CD4-positive, alpha-beta T cell treated with Interleukin-1 beta for 1 hour (primary cell): ENCODE measurements at regions not wholly inside any gene's neighbourhood (a gene's known extent, or its start where the extent isn't known, plus 50 kb on each side); places are given as distances from the start of the nearest gene placed in this dataset.
"Not testable (repeated sequence)": the region's sequence is repeated elsewhere in the genome, so short reads cannot be mapped to it uniquely, and the experiment has no call there.

Experiments
- DNase-seq, 2 donors: peaks; one replicate each; pipeline ENCODE4 v3.0.0-alpha.2; 2020 to 2022

DNA sequence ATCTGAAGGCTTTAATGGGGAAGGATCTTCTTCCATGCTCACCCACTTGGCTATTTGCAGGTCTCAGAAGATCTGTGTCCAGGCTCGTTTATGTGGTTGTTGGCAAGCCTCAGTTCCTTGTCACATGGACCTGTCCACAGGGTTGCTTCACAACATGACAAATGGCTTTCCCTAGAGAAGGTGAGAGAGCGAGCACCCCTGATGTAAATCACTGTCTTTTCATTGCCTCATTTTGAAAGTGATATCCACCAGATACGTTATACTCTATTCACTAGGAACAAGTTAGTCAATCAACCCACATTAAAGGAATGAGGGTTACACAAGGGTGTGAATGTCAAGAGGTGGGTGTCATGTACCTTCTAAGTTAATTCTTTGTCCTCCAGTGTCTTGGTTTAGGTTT lies 433.3 kb downstream of the RPS6KC1 start:
- no peak for DNase-seq

DNA sequence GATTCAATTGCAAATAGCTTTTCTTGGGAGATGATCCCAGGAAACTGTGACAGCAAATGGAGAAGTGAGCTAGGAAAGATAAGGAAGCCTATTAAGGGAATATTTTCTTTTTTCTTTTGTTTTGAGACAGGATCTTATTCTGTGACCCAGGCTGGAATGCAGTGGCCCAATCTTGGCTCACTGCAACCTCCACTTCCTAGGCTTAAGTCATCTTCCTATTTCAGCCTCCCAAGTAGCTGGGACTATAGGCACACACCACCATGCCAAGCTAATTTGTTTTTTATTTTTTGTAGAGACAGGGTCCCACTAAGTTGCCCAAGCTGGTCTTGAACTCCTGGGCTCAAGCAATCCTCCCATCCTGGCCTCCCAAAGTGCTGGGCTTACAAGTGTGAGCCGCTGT lies 433.7 kb downstream of the RPS6KC1 start:
- DNase-seq: no peak

DNA sequence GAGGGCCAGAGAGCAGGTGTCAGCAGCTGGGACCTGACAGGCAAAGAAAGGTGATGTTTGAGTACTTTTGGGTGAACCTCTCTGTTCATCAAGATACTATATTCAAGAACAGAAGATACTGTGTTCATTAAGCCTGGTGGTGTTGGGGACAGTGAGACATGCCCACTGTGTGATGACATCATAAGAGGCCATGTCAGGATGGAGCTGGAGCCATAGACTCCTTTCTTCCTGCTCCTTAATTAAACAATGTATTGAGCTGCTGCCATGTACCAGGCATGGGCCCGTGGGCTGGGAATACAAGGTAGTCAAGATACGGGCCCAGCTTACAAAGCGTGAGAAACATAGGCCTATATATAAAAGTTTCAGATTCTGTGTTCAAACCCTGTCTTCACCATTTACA lies 435.4 kb downstream of the RPS6KC1 start:
- no peak for DNase-seq

- DNase-seq: no peak
Observed at GRCh38 chr1:213491468-213491867, 440.4 kb downstream of the RPS6KC1 start.

DNA sequence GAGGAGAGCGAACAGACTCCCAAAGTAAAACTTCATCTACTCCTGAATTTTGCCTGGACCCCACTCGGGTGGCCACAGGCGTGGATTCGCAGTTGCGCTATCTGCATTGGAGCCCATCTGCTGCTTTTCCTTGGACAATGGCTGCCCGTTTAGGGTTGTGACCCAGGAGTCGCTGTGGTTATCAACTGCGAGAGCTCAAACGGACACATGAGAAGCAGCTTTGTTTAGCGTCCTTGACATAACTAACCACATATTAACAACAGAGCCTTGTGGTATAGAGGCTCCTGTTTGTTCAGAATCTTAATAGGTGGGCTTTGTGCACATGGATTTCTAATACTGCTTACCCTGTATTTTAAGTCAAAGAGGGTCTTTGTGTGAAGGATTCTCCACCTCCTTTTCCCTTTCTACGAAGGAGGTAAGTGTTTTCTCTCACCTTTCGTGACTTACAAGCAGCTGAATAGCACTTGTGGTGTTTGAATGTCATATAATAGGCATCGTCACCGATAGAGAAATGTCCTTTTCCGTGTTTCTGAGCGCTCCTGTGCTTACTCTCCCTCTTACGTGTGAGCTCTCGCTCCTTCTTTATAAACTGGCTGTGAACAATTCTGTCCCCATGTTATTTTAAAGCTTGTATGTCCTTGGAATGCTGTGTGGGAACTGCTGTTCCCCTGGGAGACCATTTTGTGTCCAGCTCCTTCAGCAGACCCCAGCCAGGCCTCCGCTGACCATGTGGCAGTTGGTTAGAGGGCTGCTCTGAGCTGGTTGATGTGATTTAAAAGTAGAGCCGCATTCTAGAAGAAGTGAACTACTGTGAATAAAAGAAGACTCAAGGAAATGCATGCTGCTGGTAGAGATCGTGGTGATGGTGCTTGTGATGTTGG lies 441.4 kb downstream of the RPS6KC1 start:
- no peak for DNase-seq

DNA sequence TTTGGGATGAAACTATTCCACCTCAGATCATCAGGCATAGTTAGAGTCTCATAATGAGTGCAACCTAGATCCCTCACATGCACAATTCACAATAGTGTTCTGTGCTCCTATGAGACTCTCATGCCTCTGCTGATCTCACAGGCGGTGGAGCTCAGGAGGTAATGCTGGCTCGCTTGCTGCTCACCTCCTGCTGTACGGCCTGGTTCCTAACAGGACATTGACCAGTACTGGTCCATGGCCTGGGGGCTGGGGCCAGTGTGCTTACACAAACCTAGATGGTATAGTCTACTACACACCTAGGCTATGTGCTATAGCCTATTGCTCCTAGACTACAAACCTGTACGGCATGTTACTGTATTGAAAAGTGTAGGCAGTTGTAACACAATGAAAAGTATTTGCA lies 448.4 kb downstream of the RPS6KC1 start:
- DNase-seq: no peak

DNA sequence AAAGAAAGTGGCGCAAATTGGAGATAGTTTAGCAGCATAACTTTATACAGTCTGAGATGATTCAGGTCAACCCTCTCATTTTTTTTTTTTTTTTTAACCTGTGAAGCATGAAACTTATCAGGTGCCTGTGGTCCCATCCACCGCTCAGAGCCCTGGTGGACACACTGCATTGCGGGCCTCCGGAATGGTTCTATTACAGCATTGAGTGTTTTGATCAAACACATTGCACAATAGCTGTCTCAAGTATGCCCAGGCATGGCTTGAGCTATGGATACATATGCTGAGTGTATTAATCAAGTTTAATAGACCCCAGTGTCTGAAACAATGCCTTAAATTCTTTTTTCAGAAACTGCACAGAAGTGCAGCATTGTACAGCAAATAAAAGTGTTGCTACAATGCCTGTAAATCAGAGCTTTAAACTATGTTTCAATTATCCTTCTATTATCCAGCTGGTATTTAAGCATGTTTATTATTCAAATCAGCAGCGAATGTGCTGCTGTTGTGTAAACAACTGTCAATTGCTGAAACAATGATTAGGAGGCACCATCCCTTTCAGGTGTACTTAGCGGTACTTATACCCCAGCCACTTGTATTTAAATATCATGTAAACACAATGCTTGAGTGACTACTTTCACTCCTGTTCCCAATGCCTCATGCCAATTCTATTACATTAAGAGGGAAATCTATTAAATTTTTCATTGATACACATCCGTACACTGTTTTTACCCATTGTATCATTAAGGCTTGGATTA lies 456.6 kb downstream of the RPS6KC1 start:
- no peak for DNase-seq

- no peak for DNase-seq
Observed at GRCh38 chr1:213511173-213511572, 460.1 kb downstream of the RPS6KC1 start.

GRCh38 chr1:213512316-213512715 lies 461.3 kb downstream of the RPS6KC1 start:
- DNase-seq: no peak

GRCh38 chr1:213513006-213513405 lies 462.0 kb downstream of the RPS6KC1 start:
- no peak for DNase-seq

GRCh38 chr1:213514408-213515179 lies 463.6 kb downstream of the RPS6KC1 start:
- DNase-seq: not testable (repeated sequence)

GRCh38 chr1:213519098-213519497 lies 468.1 kb downstream of the RPS6KC1 start:
- DNase-seq: no peak

DNA sequence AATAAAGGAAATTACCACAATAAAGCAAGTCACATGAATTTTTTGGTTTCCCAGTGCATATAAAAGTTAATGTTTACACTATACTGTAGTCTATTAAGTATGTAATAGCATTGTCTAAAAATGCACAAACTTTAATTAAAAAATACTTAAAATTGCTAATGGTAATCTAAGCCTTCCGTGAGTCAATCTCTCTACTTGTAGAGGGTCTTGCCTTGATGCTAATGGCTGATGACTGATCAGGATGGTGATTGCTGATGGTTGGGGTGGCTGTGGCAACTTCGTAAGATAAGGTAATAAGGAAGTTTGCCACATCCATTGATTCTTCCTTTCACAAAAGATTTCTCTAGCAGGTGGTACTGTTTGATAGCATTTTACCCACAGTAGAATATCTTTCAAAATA lies 466.6 kb upstream of the PROX1 start:
- DNase-seq: no peak

DNA sequence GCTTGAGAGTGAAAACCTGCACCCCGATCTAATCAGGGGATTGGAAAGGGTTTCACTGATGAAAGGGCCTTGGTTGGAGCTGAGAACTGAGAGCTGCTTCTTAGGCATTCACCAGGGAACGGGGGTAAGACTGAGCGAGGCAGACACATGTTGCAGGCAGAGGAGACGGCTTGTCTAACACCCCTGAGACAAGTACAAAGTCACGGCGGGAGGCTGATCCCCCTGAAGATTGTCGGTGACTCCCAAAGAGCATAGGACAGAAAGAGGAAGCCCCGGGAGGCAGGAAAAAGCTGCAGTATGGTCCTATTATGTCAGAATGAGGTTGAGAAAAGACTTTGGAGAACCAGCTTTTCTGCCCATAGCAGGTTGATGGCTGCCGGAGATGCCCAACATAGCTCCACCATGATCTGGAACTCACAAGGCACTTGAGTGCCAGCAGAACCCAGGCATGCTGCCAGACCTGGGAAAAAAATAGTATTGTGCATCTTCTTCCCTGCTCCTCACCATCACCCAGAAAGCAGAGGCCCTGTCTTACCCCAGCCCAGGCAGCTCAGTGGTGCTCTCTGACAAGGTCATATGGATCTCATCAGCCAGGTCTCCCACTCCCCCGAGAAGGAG lies 463.9 kb upstream of the PROX1 start:
- DNase-seq: no peak

- DNase-seq: no peak
Observed at GRCh38 chr1:213526306-213526705, 461.5 kb upstream of the PROX1 start.

DNA sequence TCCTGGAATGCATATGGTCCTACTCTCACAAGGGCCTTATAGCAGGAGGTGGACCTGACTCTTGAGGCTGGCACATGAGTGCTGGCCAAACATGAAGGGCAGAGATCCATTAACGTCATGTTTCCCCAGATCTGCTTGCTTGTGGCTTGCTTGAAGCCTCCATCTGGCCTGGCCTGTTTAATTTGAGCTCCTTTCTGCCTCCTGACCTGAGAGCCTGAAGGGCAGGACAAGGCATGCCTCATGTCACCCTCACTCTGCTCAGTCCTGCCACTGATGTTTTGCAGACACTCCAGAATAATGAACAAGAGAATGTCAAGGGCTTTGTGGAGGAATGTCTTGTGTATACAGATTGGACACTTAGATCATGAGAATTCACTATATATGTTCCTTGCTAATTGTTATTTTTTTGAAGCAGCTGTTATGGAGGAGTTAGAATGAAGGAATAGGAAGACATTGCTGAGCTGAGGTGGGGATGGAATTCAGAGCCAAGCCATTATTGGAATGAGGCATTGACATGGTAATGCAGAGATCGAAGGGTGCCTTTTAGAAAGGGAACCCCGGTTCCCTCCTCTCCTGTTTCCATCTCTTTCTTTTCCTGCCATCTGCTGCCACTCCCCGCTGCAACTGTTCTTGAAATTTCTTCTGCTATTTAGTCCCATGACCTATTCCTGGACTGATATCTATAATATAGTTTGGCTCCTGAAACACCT lies 457.0 kb upstream of the PROX1 start:
- DNase-seq: no peak

- DNase-seq: no peak
Observed at GRCh38 chr1:213531369-213532310, 456.1 kb upstream of the PROX1 start.

DNA sequence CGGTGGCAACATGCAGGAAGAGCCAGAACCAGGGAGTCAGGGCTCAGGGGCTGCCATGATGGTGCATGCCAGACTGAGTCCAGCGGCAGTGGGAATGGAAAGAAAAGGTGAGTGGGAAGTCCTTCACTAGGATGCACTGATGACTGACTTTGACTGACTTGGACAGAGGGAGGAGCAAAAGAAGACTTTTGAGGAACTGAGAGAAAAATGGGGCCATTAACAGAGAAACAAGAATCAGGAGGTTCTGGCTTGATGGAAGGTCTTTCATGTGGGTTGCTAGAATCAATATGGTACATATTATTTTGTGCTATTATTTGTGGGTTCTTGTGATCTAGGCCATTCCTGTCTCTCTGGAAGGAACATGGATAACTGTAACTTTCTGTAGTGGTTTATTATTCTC lies 454.6 kb upstream of the PROX1 start:
- DNase-seq: no peak

- no peak for DNase-seq
Observed at GRCh38 chr1:213535679-213536078, 452.1 kb upstream of the PROX1 start.

DNA sequence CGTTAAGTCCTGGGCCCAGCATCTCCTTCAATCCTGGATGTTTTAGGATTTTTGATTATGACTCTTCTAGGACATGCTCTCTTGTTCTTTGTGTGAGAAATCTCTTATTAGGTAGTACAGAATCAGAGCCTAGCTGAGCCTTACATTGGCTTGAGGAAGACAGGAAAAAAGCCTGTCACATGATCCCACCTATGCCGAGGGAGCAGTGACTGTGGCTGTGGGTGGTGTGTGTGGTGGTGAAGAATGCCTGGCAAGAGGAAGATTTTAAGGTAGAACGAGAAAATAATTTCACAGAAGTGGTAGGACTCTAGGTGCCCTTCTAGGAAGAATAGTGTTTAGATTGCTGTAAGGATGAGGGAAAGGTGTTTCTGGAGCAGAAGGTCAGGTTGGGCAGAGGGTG lies 449.5 kb upstream of the PROX1 start:
- DNase-seq: no peak

DNA sequence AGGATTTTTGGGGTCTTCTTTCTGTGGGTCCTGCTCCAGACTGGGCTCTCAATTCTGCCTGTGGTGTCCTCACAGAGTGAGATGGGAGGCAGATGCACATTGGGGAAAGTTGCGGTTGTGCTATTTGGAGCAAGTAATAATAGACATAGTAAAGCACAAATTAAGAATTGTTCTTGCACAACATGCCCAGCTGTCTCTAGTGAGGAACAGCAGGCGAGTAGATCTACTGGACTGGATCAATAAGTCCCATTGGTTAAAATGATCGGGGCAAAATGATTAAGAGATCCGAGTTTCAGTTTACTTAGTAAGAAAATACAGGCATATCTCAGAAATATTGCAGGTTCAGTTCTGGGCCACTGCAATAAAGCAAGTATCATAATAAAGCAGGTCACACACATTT lies 448.3 kb upstream of the PROX1 start:
- DNase-seq: no peak
